NCI-H2196 (cell line): ENCODE measurements at regions not wholly inside any gene's neighbourhood (a gene's known extent, or its start where the extent isn't known, plus 50 kb on each side); places are given as distances from the start of the nearest gene placed in this dataset.
"Not testable (repeated sequence)": the region's sequence is repeated elsewhere in the genome, so short reads cannot be mapped to it uniquely, and the experiment has no call there.

Source experiments
- DNase-seq: peaks from one replicate; lab custom pipeline; 2025; ENCODE audit not compliant: unreplicated experiment; lab: John Stamatoyannopoulos, UW

DNA sequence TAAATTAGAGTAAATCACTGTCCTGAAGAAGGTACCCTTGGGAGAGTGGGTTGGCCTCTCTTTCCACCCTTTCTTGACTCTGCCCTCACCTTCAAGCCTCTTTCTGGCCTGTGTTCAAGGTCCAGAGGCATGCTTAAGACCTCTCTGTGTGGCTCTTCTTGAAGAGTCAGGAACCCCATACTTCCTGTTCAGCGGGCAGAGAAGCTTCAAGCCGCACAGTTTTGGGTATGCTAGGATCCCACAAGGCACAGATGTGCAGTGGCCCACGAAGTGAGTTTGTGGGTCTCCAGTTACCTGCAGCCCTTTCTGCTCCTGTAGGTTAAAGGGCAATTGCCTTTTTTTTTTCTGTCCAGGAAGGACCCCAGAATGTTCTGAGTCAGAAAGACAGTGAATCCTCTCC is 113.7 kb downstream of the PPIAL4A start:
- not testable (repeated sequence) for DNase-seq

GRCh38 chr1:121006826-121007225 is 117.3 kb downstream of the PPIAL4A start:
- not testable (repeated sequence) for DNase-seq

DNA sequence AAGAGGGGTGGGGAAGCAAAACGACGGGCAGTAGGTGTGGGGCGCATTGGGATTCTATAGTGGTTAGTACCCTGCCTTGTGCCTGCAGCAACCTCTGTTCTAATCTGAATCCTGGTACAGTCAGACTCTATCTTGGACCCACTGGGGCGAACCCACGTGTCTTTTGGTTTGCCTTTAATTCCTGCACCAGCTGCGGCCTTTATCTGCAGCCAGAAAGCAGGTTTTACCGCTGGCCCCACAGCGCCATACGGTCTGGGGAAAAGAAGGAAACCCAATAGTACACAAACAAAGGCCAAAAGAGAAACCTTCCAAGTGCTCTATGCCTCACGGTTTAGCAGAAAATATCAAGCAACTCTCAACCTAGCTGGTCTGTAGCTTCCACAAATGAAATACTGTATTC is 118.2 kb downstream of the PPIAL4A start:
- not testable (repeated sequence) for DNase-seq

DNA sequence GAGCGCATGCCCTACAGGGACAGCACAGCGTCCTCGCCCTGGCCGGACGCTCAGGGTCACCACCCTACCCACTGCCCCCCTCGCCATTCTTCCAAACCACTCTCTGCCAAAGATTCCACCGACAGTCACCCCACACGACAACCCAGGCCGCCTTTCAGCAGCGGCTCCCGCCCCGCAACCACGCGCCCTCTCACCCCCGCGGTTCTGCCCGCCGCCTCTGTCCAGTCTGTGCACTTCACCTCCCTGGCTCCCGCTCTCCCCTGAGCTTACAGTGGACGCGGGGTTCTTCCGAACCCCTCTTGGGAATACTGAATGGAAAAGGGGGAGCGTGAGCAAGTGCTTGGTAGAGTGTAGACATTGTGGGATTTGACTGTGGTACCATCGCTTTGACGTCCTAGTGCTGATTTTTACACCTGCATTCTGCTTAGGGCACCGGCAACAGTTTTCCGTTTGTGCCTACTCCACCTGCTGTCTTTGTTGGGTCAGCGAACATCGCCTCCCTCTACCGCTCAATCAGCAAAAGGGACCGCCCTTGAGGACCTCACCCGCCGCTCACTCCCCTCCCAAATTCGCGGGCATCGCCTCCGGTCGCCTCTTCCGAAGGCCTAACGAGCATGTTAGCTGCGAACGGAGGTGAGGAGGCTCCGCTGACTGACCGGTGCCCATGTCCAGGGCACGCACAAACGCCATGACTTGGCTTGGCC is 119.1 kb downstream of the PPIAL4A start:
- DNase-seq: not testable (repeated sequence)

GRCh38 chr1:121009216-121010057 is 119.9 kb downstream of the PPIAL4A start:
- DNase-seq: not testable (repeated sequence)

DNA sequence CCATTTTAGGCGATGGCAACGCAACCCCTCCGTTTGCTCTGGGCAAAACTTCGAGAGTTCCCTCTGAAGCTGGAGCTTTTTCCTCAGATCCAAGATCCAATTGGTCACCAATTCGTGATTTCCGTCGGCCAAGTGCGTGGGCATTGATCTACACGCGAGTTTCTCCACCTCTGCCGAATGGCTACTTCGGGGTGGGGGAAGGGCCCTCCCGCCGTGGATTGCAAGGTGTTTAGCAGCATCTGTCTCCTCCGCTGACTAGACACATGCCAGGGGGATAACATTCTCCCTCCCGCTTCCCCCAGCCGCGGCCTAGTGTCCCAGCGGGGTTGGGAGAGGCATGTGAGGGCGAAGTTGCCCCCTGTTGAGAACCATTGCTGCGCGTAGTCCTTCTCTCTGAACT is 120.6 kb downstream of the PPIAL4A start:
- not testable (repeated sequence) for DNase-seq

GRCh38 chr1:121013181-121013580 is 123.6 kb downstream of the PPIAL4A start:
- DNase-seq: not testable (repeated sequence)

- not testable (repeated sequence) for DNase-seq
These were observed 126.8 kb downstream of the PPIAL4A start for GRCh38 chr1:121016182-121017028.

DNA sequence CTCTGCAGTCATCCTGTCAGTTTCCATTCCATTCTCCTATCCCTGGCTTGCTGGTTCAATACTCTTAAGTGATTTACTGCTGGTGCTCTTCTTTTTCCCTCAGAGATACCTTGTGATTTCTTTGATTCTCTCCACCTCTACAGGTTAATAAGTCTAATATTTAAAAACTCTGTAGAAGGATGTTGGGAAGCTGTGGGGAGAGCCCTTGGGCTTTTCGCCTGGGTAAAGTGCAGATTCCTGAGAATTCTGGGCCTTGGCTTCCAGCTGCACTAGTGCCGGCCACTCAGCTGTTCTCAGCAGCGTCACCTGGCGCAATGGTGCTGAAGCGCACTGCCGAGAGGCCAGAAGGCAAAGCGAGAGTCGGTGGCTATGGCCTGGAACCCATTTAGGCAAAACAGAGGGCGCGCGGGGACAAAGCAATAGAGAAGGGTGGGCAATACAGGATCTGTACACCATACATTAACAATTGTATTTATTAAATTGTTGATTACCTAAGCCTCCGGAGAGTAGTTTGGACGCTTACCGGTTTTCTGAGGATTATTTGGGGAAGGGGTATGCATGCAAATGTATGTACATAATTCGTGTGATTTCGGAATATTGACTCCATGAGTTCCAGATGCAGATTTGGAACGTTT is 130.3 kb downstream of the PPIAL4A start:
- not testable (repeated sequence) for DNase-seq

GRCh38 chr1:121020350-121021236 is 131.0 kb downstream of the PPIAL4A start:
- DNase-seq: not testable (repeated sequence)

DNA sequence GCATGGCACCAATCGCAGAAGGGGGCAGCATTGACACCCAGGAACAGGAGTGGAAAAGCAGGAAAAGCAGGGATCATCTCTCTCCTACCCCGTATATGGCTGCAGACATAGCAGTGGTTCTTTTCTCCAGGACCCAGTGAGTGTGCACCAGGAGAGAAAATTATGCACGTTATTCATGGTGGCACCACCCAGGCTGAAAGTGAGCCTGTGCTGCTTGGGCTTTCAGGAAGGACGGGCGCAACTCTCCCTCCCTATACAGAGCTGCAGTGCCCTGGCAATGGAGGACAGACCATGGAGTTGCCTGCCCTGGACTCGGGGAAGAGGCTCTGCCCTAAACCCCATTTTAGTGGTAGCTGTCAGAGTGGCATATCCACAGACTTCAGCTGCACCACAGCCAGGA is 132.1 kb downstream of the PPIAL4A start:
- DNase-seq: not testable (repeated sequence)

- DNase-seq: not testable (repeated sequence)
These were observed 143.4 kb downstream of the PPIAL4A start for GRCh38 chr1:121032878-121033494.

- not testable (repeated sequence) for DNase-seq
These were observed 147.2 kb downstream of the PPIAL4A start for GRCh38 chr1:121036792-121037191.

DNA sequence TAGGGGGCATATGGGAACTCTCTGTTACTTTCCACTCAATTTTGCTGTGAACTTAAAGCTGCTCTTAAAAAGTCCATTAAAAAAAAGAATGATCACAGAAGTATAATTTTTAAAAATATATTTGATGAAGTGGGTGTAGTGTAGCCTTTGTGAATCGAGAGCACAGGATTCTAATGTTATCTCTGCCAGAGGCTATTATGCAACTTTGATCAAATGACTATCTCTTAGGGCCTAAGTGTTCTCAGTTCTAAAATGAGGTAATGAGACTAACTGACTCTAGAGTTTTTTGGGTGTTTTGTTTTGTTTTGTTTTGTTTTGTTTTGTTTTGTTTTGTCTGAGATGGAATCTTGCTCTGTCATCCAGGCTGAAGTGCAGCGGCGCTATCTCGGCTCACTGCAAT is 143.2 kb downstream of the FAM72B start:
- not testable (repeated sequence) for DNase-seq

GRCh38 chr1:121041497-121041896 is 142.6 kb downstream of the FAM72B start:
- DNase-seq: not testable (repeated sequence)

GRCh38 chr1:121042882-121043281 is 141.3 kb downstream of the FAM72B start:
- DNase-seq: not testable (repeated sequence)

GRCh38 chr1:121048293-121048752 is 135.8 kb downstream of the FAM72B start:
- not testable (repeated sequence) for DNase-seq

DNA sequence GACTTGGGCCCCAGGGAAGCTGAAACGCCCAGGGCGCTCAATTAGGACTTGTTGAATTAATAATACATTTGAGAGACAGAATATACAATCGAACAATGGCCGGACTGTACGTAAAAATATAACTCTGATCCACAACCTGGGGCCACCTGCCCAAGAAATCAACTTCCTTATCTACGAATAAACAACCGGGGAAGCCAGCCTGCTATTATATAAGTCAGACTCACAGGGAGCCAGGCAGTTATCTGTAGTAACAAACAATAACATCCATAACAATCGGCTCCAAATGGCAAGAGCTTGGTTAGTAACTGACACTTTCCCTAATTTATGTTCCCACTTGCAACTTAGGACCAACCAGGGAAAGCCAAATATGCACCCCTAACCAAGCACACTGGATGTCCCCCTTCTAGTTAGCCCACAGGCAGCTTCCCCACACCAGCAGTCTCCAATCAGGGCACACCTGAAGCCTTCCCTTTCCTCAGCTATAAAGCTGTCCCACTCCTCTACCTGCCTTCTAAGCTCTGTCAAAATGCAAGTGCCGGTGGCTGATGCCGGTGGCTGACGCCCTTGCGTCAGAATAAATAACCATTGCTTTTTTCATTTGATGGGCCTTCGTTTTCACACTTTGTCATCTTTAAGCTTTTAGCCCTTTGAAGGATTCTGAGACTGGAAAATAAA is 135.2 kb downstream of the FAM72B start:
- not testable (repeated sequence) for DNase-seq
